Stimulated activated memory B cell treated with anti-CD40 and anti-IgM and Interleukin-4, amounts not matched to agents 10 μg/mL and 1 μg/mL and 100 μg/mL, for 72 hours (primary cell): ENCODE measurements at regions not wholly inside any gene's neighbourhood (a gene's known extent, or its start where the extent isn't known, plus 50 kb on each side); places are given as distances from the start of the nearest gene placed in this dataset.

Experiments used
- ATAC-seq: fragments of 150-1000 bp; cut with Tn5 transposase; 2 replicates; pipeline ENCODE4 v1.10.0; 2021
- H3K27ac Mint-ChIP-seq: one replicate; pipeline ENCODE4 v1.8.0; 2022; ENCODE audit warnings: mild to moderate bottlenecking, mixed read lengths
- H3K27me3 Mint-ChIP-seq: one replicate; pipeline ENCODE4 v1.8.0; 2022; ENCODE audit warnings: mixed read lengths
- H3K36me3 Mint-ChIP-seq: one replicate; pipeline ENCODE4 v1.8.0; 2022; ENCODE audit warnings: mixed read lengths
- H3K4me1 Mint-ChIP-seq: one replicate; pipeline ENCODE4 v1.8.0; 2022; ENCODE audit warnings: mixed read lengths
- H3K4me3 Mint-ChIP-seq: one replicate; pipeline ENCODE4 v1.8.0; 2022; ENCODE audit warnings: mild to moderate bottlenecking, moderate library complexity, mixed read lengths
- H3K9me3 Mint-ChIP-seq: one replicate; pipeline ENCODE4 v1.8.0; 2022; ENCODE audit warnings: mixed read lengths

GRCh38 chr2:228723599-228723998 is 542.1 kb upstream of the SPHKAP start:
- Mint-ChIP-seq H3K4me3 (no peak overlapping the region), H3K9me3 (peaks cover 4% of the 10 kb centered on the region), H3K36me3 (no peaks in the 10 kb centered on the region), H3K27me3 (no peaks in the 10 kb centered on the region), H3K27ac (no peak overlapping the region), H3K4me1 (no peaks in the 10 kb centered on the region)
- no peak for ATAC-seq

GRCh38 chr2:228722311-228722710 is 540.8 kb upstream of the SPHKAP start:
- peaks cover 3% of the 10 kb centered on the region for H3K9me3 Mint-ChIP-seq

GRCh38 chr2:228720895-228721294 is 539.4 kb upstream of the SPHKAP start:
- H3K4me3 Mint-ChIP-seq: no peak overlapping the region
- no peaks in the 10 kb centered on the region for H3K4me1 Mint-ChIP-seq
- ATAC-seq: no peak
- no peaks in the 10 kb centered on the region for H3K36me3 Mint-ChIP-seq
- H3K9me3 Mint-ChIP-seq: peaks cover 2% of the 10 kb centered on the region
- H3K27me3 Mint-ChIP-seq: no peaks in the 10 kb centered on the region
- H3K27ac Mint-ChIP-seq: no peak overlapping the region

More at GRCh38 chr2:228722311-228722710, 540.8 kb upstream of the SPHKAP start:
- no peaks in the 10 kb centered on the region for H3K27me3 Mint-ChIP-seq
- H3K36me3 Mint-ChIP-seq: no peaks in the 10 kb centered on the region
- H3K4me3 Mint-ChIP-seq: no peak overlapping the region
- H3K4me1 Mint-ChIP-seq: no peaks in the 10 kb centered on the region
- ATAC-seq: no peak
- H3K27ac Mint-ChIP-seq: no peak overlapping the region

- Mint-ChIP-seq H3K4me3 (no peak overlapping the region), H3K4me1 (no peaks in the 10 kb centered on the region), H3K36me3 (no peaks in the 10 kb centered on the region), H3K27me3 (no peaks in the 10 kb centered on the region), H3K9me3 (peaks cover 15% of the 10 kb centered on the region), H3K27ac (no peak overlapping the region)
- no peak for ATAC-seq
Observed at GRCh38 chr2:228709788-228710371, 528.4 kb upstream of the SPHKAP start.

GRCh38 chr2:228707846-228708245 is 526.4 kb upstream of the SPHKAP start:
- Mint-ChIP-seq H3K27me3 (no peaks in the 10 kb centered on the region), H3K36me3 (no peaks in the 10 kb centered on the region), H3K4me3 (no peak overlapping the region), H3K27ac (no peak overlapping the region), H3K9me3 (peaks cover 13% of the 10 kb centered on the region), H3K4me1 (no peaks in the 10 kb centered on the region)
- ATAC-seq: no peak

- no peaks in the 10 kb centered on the region for H3K4me1 Mint-ChIP-seq
- no peaks in the 10 kb centered on the region for H3K27me3 Mint-ChIP-seq
- H3K27ac Mint-ChIP-seq: no peak overlapping the region
- peaks cover 10% of the 10 kb centered on the region for H3K9me3 Mint-ChIP-seq
- H3K4me3 Mint-ChIP-seq: no peak overlapping the region
- H3K36me3 Mint-ChIP-seq: no peaks in the 10 kb centered on the region
- peak; percentile 24 for ATAC-seq
Observed at GRCh38 chr2:228705318-228705717, 523.8 kb upstream of the SPHKAP start.

GRCh38 chr2:228703152-228703551 is 521.7 kb upstream of the SPHKAP start:
- H3K9me3 Mint-ChIP-seq: peaks cover 3% of the 10 kb centered on the region
- H3K27ac Mint-ChIP-seq: no peak overlapping the region
- no peak for ATAC-seq
- no peaks in the 10 kb centered on the region for H3K4me1 Mint-ChIP-seq
- H3K4me3 Mint-ChIP-seq: no peak overlapping the region
- H3K27me3 Mint-ChIP-seq: no peaks in the 10 kb centered on the region
- H3K36me3 Mint-ChIP-seq: no peaks in the 10 kb centered on the region

GRCh38 chr2:228701506-228701905 is 520.0 kb upstream of the SPHKAP start:
- Mint-ChIP-seq H3K36me3 (no peaks in the 10 kb centered on the region), H3K9me3 (peaks cover 2% of the 10 kb centered on the region), H3K27me3 (no peaks in the 10 kb centered on the region), H3K27ac (no peak overlapping the region), H3K4me1 (no peaks in the 10 kb centered on the region), H3K4me3 (no peak overlapping the region)
- ATAC-seq: no peak

GRCh38 chr2:228700638-228701037 is 519.2 kb upstream of the SPHKAP start:
- H3K36me3 Mint-ChIP-seq: no peaks in the 10 kb centered on the region
- H3K9me3 Mint-ChIP-seq: peaks cover 2% of the 10 kb centered on the region
- ATAC-seq: no peak
- no peak overlapping the region for H3K27ac Mint-ChIP-seq
- H3K4me3 Mint-ChIP-seq: no peak overlapping the region
- no peaks in the 10 kb centered on the region for H3K4me1 Mint-ChIP-seq
- H3K27me3 Mint-ChIP-seq: no peaks in the 10 kb centered on the region

- Mint-ChIP-seq H3K27ac (no peak overlapping the region), H3K27me3 (no peaks in the 10 kb centered on the region), H3K4me1 (no peaks in the 10 kb centered on the region), H3K9me3 (peaks cover 2% of the 10 kb centered on the region), H3K36me3 (no peaks in the 10 kb centered on the region), H3K4me3 (no peak overlapping the region)
- ATAC-seq: no peak
Observed at GRCh38 chr2:228699888-228700287, 518.4 kb upstream of the SPHKAP start.

- Mint-ChIP-seq H3K4me3 (no peak overlapping the region), H3K36me3 (no peaks in the 10 kb centered on the region), H3K9me3 (peaks cover 2% of the 10 kb centered on the region), H3K4me1 (no peaks in the 10 kb centered on the region), H3K27ac (no peak overlapping the region), H3K27me3 (no peaks in the 10 kb centered on the region)
- ATAC-seq: no peak
Observed at GRCh38 chr2:228699400-228699799, 517.9 kb upstream of the SPHKAP start.

- H3K4me3 Mint-ChIP-seq: no peak overlapping the region
- no peak for ATAC-seq
- H3K4me1 Mint-ChIP-seq: no peaks in the 10 kb centered on the region
- no peaks in the 10 kb centered on the region for H3K27me3 Mint-ChIP-seq
- no peak overlapping the region for H3K27ac Mint-ChIP-seq
- no peaks in the 10 kb centered on the region for H3K9me3 Mint-ChIP-seq
- no peaks in the 10 kb centered on the region for H3K36me3 Mint-ChIP-seq
Observed at GRCh38 chr2:228698963-228699362, 517.5 kb upstream of the SPHKAP start.

- Mint-ChIP-seq H3K4me1 (no peaks in the 10 kb centered on the region), H3K9me3 (no peaks in the 10 kb centered on the region), H3K36me3 (no peaks in the 10 kb centered on the region), H3K27me3 (no peaks in the 10 kb centered on the region), H3K27ac (no peak overlapping the region), H3K4me3 (no peak overlapping the region)
- peak; percentile 36 for ATAC-seq
Observed at GRCh38 chr2:228697456-228697855, 516.0 kb upstream of the SPHKAP start.

- peak; percentile 12 for ATAC-seq
- Mint-ChIP-seq H3K9me3 (peaks cover 8% of the 10 kb centered on the region), H3K27me3 (no peaks in the 10 kb centered on the region), H3K27ac (no peak overlapping the region), H3K36me3 (no peaks in the 10 kb centered on the region), H3K4me1 (no peaks in the 10 kb centered on the region), H3K4me3 (no peak overlapping the region)
Observed at GRCh38 chr2:228690681-228691080, 509.2 kb upstream of the SPHKAP start.

GRCh38 chr2:228689053-228689452 is 507.6 kb upstream of the SPHKAP start:
- ATAC-seq: no peak
- no peak overlapping the region for H3K27ac Mint-ChIP-seq
- H3K36me3 Mint-ChIP-seq: no peaks in the 10 kb centered on the region
- no peaks in the 10 kb centered on the region for H3K27me3 Mint-ChIP-seq
- peaks cover 8% of the 10 kb centered on the region for H3K9me3 Mint-ChIP-seq
- no peak overlapping the region for H3K4me3 Mint-ChIP-seq
- no peaks in the 10 kb centered on the region for H3K4me1 Mint-ChIP-seq

GRCh38 chr2:228688007-228688645 is 506.6 kb upstream of the SPHKAP start:
- Mint-ChIP-seq H3K36me3 (no peaks in the 10 kb centered on the region), H3K4me1 (no peaks in the 10 kb centered on the region), H3K27me3 (no peaks in the 10 kb centered on the region), H3K9me3 (peaks cover 8% of the 10 kb centered on the region), H3K27ac (no peak overlapping the region), H3K4me3 (no peak overlapping the region)
- ATAC-seq: no peak
